ENCODE measurements at regions not wholly inside any gene's neighbourhood (a gene's known extent, or its start where the extent isn't known, plus 50 kb on each side); places are given as distances from the start of the nearest gene placed in this dataset.
"Not testable (repeated sequence)": the region's sequence is repeated elsewhere in the genome, so short reads cannot be mapped to it uniquely, and the experiment has no call there.

- in situ Hi-C loops (cut with HindIII; ENCODE audit: low sequenced_read_pairs), result no loop called here
- DNase-seq (ENCODE audit: low spot score), result no peak
These were observed 195.8 kb upstream of the ZFP42 start for GRCh38 chr4:187799735-187800134.

GRCh38 chr4:187811591-187811990 is 184.0 kb upstream of the ZFP42 start:
- in situ Hi-C loops (cut with HindIII; ENCODE audit: low sequenced_read_pairs), result no loop called here
- DNase-seq (ENCODE audit: low spot score), result no peak

GRCh38 chr4:187814737-187815465 is 180.7 kb upstream of the ZFP42 start:
- no peak for DNase-seq (ENCODE audit: low spot score)
- in situ Hi-C loops (cut with HindIII; ENCODE audit: low sequenced_read_pairs), result no loop called here

- no peak for DNase-seq (ENCODE audit: low spot score)
These were observed 168.8 kb upstream of the ZFP42 start for GRCh38 chr4:187826725-187827124.

GRCh38 chr4:187827631-187828030 is 167.9 kb upstream of the ZFP42 start:
- no peak for DNase-seq (ENCODE audit: low spot score)
- in situ Hi-C loops (cut with HindIII; ENCODE audit: low sequenced_read_pairs), result no loop called here

More at GRCh38 chr4:187826725-187827124, 168.8 kb upstream of the ZFP42 start:
- in situ Hi-C loops (cut with HindIII; ENCODE audit: low sequenced_read_pairs), result no loop called here

GRCh38 chr4:187839765-187840164 is 155.8 kb upstream of the ZFP42 start:
- DNase-seq (ENCODE audit: low spot score), result no peak
- in situ Hi-C loops (cut with HindIII; ENCODE audit: low sequenced_read_pairs), result no loop called here

GRCh38 chr4:187840814-187841213 is 154.8 kb upstream of the ZFP42 start:
- DNase-seq (ENCODE audit: low spot score), result no peak
- in situ Hi-C loops (cut with HindIII; ENCODE audit: low sequenced_read_pairs), result no loop called here

GRCh38 chr4:187849556-187850225 is 145.9 kb upstream of the ZFP42 start:
- in situ Hi-C loops (cut with HindIII; ENCODE audit: low sequenced_read_pairs), result no loop called here
- DNase-seq (ENCODE audit: low spot score), result peak; percentile 39

- in situ Hi-C loops (cut with HindIII; ENCODE audit: low sequenced_read_pairs), result no loop called here
- DNase-seq (ENCODE audit: low spot score), result no peak
These were observed 129.7 kb upstream of the ZFP42 start for GRCh38 chr4:187865914-187866313.

GRCh38 chr4:187883049-187883448 is 112.5 kb upstream of the ZFP42 start:
- DNase-seq (ENCODE audit: low spot score), result no peak
- in situ Hi-C loops (cut with HindIII; ENCODE audit: low sequenced_read_pairs), result no loop called here

GRCh38 chr4:187883836-187884475 is 111.6 kb upstream of the ZFP42 start:
- no peak for DNase-seq (ENCODE audit: low spot score)
- in situ Hi-C loops (cut with HindIII; ENCODE audit: low sequenced_read_pairs), result no loop called here

- in situ Hi-C loops (cut with HindIII; ENCODE audit: low sequenced_read_pairs), result no loop called here
- peak; percentile 2 for DNase-seq (ENCODE audit: low spot score)
These were observed 107.7 kb upstream of the ZFP42 start for GRCh38 chr4:187887906-187888305.

GRCh38 chr4:187889651-187890050 is 105.9 kb upstream of the ZFP42 start:
- no peak for DNase-seq (ENCODE audit: low spot score)
- in situ Hi-C loops (cut with HindIII; ENCODE audit: low sequenced_read_pairs), result no loop called here

- in situ Hi-C loops (cut with HindIII; ENCODE audit: low sequenced_read_pairs), result no loop called here
- DNase-seq (ENCODE audit: low spot score), result no peak
These were observed 102.2 kb upstream of the ZFP42 start for GRCh38 chr4:187893418-187893817.

GRCh38 chr4:187903106-187903505 is 92.5 kb upstream of the ZFP42 start:
- DNase-seq (ENCODE audit: low spot score), result no peak
- in situ Hi-C loops (cut with HindIII; ENCODE audit: low sequenced_read_pairs), result no loop called here

GRCh38 chr4:187903700-187904099 is 91.9 kb upstream of the ZFP42 start:
- in situ Hi-C loops (cut with HindIII; ENCODE audit: low sequenced_read_pairs), result no loop called here
- no peak for DNase-seq (ENCODE audit: low spot score)

GRCh38 chr4:187908079-187908561 is 87.5 kb upstream of the ZFP42 start:
- in situ Hi-C loops (cut with HindIII; ENCODE audit: low sequenced_read_pairs), result no loop called here
- no peak for DNase-seq (ENCODE audit: low spot score)

- DNase-seq (ENCODE audit: low spot score), result no peak
- in situ Hi-C loops (cut with HindIII; ENCODE audit: low sequenced_read_pairs), result no loop called here
These were observed 86.8 kb upstream of the ZFP42 start for GRCh38 chr4:187908731-187909130.

GRCh38 chr4:187910741-187911140 is 84.8 kb upstream of the ZFP42 start:
- in situ Hi-C loops (cut with HindIII; ENCODE audit: low sequenced_read_pairs), result no loop called here
- DNase-seq (ENCODE audit: low spot score), result no peak

GRCh38 chr4:187915406-187915805 is 80.2 kb upstream of the ZFP42 start:
- in situ Hi-C loops (cut with HindIII; ENCODE audit: low sequenced_read_pairs); DNase-seq (ENCODE audit: low spot score): not testable (repeated sequence)
